GM13976 (cell line): ENCODE measurements at regions not wholly inside any gene's neighbourhood (a gene's known extent, or its start where the extent isn't known, plus 50 kb on each side); places are given as distances from the start of the nearest gene placed in this dataset.

ENCODE experiments used
- DNase-seq: peaks from one replicate; pipeline ENCODE4 v3.0.0; 2012; ENCODE audit warnings: low spot score
- in situ Hi-C: fragments of 300-500 bp; cut with MboI; formaldehyde crosslinking; loops from one replicate; pipeline ENCODE4 v1.12.0; 2022; ENCODE audit warnings: low sequenced_read_pairs, mixed read lengths, inconsistent platforms; ENCODE audit not compliant: unreplicated experiment
- TF ChIP-seq, protein P1 (sequence below): IDR thresholded peaks from 2 replicates; pipeline ENCODE4 v1.5.1; 2012; ENCODE audit warnings: borderline replicate concordance, mild to moderate bottlenecking; ENCODE audit not compliant: insufficient read depth; ENCODE audit errors: extremely low read depth, missing control alignments, control extremely low read depth

DNA sequence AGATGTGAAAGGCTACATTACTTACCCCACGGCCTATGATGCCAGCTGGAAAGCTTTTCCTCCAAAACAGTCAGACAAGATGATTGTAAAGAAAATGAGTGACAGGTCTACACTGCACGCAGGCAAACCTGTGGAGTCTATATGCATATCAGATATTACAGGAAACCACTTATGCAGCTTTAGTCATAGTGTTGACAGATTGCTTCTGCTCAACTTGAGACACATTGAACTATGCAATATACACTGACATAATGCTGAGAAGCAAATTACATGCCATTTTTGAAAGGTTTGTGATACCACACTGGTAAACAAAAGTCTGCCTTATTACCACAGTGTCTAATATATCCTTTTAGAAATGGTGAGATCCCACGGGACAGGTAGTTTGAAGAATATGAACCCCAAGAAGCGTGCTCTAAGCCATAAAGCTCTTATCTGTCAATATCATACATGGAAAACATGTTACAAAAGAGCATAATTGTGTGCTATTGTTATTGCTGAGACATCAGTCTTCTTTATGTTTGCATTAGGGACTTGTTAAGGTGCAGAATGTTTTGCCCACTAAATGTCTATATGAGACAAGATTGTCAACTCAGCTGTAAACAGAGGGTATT is 1835.8 kb upstream of the TENM3 start:
- DNase-seq: no peak
- in situ Hi-C loops: no loop called here
- TF ChIP-seq, protein P1, sequence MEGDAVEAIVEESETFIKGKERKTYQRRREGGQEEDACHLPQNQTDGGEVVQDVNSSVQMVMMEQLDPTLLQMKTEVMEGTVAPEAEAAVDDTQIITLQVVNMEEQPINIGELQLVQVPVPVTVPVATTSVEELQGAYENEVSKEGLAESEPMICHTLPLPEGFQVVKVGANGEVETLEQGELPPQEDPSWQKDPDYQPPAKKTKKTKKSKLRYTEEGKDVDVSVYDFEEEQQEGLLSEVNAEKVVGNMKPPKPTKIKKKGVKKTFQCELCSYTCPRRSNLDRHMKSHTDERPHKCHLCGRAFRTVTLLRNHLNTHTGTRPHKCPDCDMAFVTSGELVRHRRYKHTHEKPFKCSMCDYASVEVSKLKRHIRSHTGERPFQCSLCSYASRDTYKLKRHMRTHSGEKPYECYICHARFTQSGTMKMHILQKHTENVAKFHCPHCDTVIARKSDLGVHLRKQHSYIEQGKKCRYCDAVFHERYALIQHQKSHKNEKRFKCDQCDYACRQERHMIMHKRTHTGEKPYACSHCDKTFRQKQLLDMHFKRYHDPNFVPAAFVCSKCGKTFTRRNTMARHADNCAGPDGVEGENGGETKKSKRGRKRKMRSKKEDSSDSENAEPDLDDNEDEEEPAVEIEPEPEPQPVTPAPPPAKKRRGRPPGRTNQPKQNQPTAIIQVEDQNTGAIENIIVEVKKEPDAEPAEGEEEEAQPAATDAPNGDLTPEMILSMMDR: no peak

DNA sequence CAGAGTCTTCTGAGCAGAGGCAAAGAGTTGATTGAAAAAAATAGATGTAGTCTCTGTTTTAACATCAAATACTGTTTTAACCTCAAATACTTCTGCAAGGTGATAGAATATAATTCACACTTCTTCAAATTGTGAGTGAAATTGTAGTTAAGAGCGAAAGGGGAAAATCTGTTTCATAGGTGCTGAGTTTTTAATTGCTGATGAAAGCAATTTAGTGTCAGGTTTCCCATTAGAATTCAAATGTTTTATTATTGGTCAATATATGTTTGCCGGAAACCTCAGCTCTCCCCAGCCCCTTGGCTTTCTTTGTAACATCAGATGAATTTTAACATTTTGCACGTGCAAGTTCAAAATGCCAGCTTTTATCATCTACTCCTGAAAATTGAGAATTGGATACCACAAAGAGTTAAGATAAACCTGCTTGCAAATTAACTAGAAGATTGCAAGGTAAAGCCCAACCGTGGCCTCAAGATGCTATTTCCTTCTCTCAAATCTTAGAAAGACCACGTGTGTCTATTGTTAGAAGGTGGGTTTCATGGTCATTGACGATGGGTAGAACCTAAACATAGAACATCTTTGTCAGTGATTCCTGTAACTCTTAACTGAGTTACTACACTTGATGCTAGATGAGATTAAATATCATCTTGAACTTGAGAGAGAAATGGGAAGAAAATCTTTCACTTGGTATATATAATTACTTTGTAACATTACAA is 1824.2 kb upstream of the TENM3 start:
- TF ChIP-seq, protein P1: no peak
- in situ Hi-C loops: no loop called here
- DNase-seq: no peak

DNA sequence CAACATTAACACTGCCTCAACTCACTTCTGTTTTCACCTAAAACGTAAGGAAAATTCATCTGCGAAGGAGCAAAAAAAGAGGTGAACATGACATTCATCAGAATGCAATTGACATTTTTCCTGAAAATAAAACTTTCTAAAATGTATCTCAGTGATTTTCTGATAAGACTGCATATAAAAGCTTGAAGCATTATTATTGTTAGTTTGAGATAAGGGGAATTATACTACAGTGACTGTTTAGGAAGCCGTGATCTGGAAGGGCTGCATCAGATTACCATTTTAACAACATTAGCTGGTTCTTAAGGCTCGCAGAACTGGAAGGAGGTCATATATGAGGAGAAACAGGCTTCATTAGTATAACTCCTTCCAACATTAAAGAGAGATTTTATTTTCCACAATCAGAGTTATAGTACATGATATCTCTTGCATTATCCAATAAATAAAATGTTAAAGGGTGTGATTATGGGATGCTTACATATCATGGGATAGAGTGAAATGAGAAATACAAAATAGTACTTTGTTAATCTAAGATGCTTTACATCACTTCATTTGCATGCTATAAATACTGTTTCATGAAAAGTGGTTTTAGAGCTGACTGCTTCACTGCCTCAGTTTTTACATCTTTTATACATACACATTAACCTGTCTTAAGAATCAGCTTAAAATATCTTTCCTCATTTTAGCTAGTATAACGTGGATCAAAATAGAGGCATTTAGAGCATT is 1820.1 kb upstream of the TENM3 start:
- TF ChIP-seq, protein P1: no peak
- in situ Hi-C loops: no loop called here
- DNase-seq: no peak

DNA sequence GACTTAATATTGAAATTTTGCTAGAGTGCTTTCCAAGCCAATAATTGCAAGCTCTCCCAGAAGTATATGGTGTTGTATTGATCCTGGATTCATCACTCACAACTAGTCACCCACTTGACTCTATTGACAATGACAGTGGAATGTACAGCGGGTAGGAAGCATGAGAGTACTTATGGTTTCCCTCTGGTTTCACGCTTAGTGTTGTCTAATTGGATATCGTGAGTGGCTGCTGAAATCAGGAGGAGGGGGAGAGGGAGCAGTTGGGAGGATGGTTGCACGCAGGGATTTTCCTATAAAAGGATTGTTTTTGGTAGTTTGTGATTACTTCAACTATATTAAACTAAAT is 1819.5 kb upstream of the TENM3 start:
- TF ChIP-seq, protein P1: no peak
- in situ Hi-C loops: no loop called here
- no peak for DNase-seq

DNA sequence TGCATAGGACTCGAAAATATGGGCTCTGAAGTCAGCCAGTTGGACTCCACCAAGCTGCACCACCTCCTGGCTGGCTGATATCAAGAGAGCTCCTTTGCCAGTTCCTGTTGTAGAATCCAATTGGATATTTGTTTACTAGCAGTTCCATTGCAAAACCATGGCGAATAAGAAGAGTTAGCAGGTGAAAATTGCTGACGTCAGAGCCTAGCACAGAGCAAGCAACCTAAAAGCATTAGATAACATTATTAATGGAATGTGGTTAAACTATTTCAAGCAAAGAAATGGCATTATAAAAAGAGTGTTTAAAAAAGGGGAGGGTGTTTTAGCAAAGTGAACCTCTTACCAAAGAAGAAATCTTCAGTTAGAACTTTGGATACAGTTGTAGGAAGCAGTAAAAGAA is 1816.3 kb upstream of the TENM3 start:
- in situ Hi-C loops: no loop called here
- TF ChIP-seq, protein P1: no peak

DNA sequence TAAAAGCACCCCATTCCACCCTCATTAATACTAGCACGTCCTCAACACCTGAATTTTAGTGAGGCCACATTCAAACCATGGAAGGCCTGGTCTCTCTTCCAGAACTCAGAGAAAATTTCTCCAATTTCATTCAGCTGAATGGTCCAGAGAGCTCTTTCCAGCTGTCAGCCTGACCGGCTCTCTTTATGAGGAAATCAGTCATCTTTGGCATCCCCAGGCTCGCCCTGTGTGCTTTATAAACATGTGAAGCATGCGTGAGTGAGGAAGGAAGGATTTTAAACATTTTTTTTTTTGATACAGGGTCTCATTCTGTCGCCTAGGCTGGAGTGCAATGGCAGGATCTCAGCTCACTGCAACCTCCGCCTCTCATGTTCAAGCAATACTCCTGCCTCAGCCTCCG is 1812.9 kb upstream of the TENM3 start:
- DNase-seq: no peak
- TF ChIP-seq, protein P1: no peak
- in situ Hi-C loops: no loop called here

More for the DNA sequence above, 1816.3 kb upstream of the TENM3 start:
- no peak for DNase-seq
